GM12801 (cell line): ENCODE measurements at regions not wholly inside any gene's neighbourhood (a gene's known extent, or its start where the extent isn't known, plus 50 kb on each side); places are given as distances from the start of the nearest gene placed in this dataset.

Experiments used
- TF ChIP-seq, protein P1 (sequence below): IDR thresholded peaks from one replicate; pipeline ENCODE4 v1.5.1; 2011; ENCODE audit warnings: control low read depth; ENCODE audit not compliant: insufficient read length; ENCODE audit errors: extremely low read depth

DNA sequence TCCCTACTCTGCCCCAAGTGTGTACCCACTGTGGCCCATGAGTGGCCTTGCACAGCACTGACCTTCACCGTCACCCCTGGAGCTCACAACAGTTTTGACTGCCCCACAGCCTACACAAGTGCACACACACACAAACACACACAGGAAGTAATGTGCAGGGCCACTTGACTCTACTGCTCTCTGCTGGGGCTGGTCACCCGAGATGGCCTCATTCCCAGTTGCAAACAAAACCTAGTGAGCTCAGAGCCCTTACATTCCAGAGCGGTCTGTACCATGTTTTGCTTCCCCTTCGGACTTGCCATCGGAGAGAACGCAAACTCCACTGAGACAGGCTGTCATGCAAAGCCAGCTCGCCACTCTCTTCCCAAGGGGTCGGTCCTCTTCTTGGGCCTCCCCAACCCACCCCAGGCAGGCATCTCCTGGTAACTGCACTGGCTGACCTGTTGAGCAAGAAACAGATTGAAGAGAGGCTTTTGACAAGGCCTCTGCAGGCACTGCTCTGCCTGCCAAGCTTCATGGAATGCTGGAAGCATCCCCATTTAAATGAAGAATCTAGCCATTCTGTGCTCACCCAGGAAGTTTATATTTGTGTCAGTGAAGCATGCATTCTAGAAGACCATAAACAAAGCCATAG, 232.0 kb upstream of the IGF1R start:
- TF ChIP-seq, protein P1, sequence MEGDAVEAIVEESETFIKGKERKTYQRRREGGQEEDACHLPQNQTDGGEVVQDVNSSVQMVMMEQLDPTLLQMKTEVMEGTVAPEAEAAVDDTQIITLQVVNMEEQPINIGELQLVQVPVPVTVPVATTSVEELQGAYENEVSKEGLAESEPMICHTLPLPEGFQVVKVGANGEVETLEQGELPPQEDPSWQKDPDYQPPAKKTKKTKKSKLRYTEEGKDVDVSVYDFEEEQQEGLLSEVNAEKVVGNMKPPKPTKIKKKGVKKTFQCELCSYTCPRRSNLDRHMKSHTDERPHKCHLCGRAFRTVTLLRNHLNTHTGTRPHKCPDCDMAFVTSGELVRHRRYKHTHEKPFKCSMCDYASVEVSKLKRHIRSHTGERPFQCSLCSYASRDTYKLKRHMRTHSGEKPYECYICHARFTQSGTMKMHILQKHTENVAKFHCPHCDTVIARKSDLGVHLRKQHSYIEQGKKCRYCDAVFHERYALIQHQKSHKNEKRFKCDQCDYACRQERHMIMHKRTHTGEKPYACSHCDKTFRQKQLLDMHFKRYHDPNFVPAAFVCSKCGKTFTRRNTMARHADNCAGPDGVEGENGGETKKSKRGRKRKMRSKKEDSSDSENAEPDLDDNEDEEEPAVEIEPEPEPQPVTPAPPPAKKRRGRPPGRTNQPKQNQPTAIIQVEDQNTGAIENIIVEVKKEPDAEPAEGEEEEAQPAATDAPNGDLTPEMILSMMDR = no peak

DNA sequence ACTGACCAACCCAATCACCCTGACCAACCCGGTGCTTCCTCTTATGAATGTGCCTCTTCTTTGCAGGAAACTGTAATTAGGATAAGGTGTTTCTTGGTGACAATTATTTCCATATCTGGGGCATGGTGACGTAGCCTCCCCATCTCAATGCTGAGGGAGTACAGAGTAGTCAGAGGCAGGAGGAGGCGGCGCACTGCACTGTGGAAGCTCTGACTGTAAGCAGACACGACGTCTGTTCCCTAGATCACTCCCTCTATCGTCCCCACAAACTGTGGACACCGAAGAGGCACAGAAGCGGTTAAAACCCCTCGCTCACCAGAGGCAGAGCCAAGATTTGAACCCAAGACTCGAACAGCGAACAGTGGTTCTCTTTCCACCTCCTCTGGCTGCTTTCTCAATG, 231.0 kb upstream of the IGF1R start:
- TF ChIP-seq, protein P1 = no peak

DNA sequence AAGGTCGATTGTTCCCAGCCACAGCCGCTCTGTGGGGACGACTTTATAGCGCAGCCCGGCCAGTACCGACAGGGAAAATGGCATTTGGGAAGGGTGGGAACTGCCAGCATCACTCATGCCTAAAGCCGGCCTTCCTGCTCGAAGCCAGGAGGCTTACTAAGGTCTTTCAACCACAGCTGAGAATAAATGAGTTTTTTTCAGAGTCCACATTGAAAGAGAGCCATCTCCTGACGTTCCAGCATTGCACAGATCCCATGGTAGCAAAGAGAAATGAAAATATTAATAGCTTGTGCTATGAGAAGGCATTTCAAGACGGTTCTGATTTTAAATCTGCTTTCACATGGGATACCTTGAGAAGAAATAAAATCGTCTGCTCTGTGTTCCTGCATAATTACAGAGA, 230.2 kb upstream of the IGF1R start:
- TF ChIP-seq, protein P1 = no peak

DNA sequence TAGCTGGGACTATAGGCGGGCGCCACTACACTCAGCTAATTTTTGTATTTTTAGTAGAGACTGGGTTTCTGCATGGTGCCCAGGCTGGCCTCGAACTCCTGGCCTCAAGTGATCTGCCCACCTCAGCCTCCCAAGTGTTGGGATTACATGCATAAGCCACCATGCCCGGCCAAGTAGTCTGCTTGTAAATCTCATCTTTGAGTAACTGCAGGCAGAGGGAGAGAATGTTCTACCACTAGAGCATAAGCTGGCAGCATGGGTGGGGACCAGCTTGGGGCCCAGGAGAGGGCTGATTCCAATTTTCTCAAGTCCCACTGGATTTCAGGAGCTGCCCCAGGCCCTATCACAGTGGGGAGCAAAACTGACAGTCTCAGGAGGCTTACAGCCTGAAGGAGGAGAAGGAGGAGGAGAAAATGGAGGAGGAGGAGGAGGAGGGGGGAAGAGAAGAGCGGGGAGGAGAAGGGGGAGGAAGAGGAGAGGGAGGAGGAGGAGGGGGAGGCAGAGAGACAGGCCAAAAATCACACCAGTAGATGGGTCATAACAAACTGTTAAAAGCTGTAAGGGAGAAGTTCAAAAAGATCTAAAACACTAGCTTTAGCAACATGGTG, 229.1 kb upstream of the IGF1R start:
- TF ChIP-seq, protein P1 = no peak

DNA sequence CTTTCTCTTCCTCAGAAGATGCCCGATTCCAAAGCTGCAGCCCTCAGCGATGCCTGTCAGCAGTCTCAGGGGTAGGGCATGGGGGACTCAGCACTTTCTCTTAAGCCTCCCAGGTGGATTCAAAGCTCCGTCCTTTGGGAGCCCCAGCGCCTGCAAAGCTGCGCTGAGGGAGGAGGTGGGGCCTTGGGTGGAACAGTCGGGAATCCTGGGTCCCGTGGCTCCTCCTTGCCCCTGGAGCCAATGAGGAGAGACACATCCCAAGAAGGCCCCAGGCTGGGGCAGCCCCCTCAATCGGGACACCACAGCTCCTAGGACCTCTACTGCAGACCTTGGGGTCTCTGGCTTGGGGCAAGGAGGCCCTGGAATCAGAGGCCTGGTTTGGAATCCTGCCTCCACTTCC, 227.5 kb upstream of the IGF1R start:
- TF ChIP-seq, protein P1 = no peak

DNA sequence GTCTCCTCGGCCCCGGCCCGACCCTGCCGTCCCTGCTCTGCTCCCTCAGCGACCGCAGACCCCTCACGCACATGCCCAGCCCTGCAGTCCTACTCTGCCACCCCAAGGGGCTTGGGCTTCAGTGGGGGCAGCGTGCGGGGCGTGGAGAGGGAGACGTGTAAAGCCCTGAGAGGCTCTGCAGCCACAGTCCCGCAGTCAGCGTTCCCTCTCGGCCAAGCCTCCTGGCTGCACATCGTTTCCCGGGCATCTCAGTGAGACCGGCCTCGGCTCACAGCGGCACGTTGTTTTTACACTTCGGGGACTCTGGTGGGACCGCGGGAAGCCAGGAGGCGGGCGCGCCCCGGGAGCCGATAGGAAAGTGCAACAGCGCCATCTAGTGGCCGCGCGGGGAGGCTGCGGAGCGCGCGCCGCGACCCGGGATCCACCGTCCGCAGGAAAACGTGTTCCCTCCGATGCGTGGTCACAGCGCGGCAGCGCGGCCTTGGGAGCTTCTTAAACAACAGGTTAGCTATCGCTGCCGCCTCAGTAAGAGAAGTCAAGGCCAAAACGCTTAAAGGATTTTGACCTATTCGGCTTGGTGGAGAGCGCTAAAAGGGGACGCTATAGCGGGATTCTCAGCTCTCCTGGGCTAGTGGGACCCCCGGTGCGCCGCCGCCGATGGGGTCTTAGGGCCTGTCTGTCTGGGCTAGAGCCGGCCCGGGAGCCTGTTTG, 226.8 kb upstream of the IGF1R start:
- TF ChIP-seq, protein P1 = no peak

DNA sequence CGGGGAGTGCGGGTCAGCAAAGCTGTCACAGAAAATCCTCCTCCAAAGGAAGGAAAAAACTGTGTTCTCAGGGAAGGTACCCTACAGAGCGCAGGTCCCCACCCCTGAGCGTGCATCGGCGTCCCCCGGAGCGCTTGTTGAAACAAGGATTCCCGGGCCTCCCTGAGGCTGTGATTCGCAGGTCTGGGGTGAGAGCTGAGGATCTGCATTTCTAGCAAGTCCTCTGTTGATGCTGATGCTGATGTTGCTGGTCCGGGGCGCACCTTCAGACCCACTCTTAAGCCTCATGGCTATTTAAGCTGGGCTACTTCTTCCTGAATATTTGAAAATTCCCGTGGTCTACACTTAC, 226.2 kb upstream of the IGF1R start:
- TF ChIP-seq, protein P1 = no peak
